CD14-positive monocyte (primary cell): ENCODE measurements at regions not wholly inside any gene's neighbourhood (a gene's known extent, or its start where the extent isn't known, plus 50 kb on each side); places are given as distances from the start of the nearest gene placed in this dataset.

Experiments used
- DNase-seq, 3 donors: peaks; one replicate each; pipeline ENCODE4 v3.0.0-alpha.2; 2011 to 2022
- H2AFZ ChIP-seq: 2 replicates; pipeline ENCODE4 v1.6.0; 2012; ENCODE audit warnings: mild to moderate bottlenecking, low read depth, low read length, inconsistent platforms; ENCODE audit not compliant: insufficient read depth, poor library complexity, severe bottlenecking
- H3K27ac ChIP-seq, 2 donors: 1 replicate in 1 of 2; 2 replicates in 1 of 2; pipeline ENCODE4 v1.5.1; 2012 to 2013; ENCODE audit warnings: low read length in 2 of 2, control low read depth in 1 of 2, inconsistent platforms in 1 of 2, low read depth in 1 of 2, mild to moderate bottlenecking in 1 of 2
- H3K27me3 ChIP-seq, 2 donors: one replicate each; pipeline versions ENCODE4 v1.6.0 to v1.6.1; 2011 to 2013; ENCODE audit warnings: low read length in 2 of 2; ENCODE audit not compliant: control insufficient read depth in 2 of 2, insufficient read depth in 2 of 2
- H3K36me3 ChIP-seq, 2 donors: replicated peaks in 1 of 2; 1 replicate in 1 of 2; 2 replicates in 1 of 2; pipeline versions ENCODE4 v1.5.1 to v1.6.1; 2012 to 2013; ENCODE audit warnings: low read length in 2 of 2, control low read depth in 1 of 2, inconsistent platforms in 1 of 2, mild to moderate bottlenecking in 1 of 2; ENCODE audit not compliant: insufficient read depth in 2 of 2, control insufficient read depth in 1 of 2
- H3K4me1 ChIP-seq, 2 donors: 1 replicate in 1 of 2; 2 replicates in 1 of 2; pipeline versions ENCODE4 v1.5.1 to v1.6.1; 2012 to 2013; ENCODE audit warnings: low read length in 2 of 2, control low read depth in 1 of 2, inconsistent platforms in 1 of 2, mild to moderate bottlenecking in 1 of 2, moderate library complexity in 1 of 2; ENCODE audit not compliant: insufficient read depth in 2 of 2, control insufficient read depth in 1 of 2
- H3K4me2 ChIP-seq: replicated peaks from 2 replicates; pipeline ENCODE3; 2012; ENCODE audit warnings: low read length, moderate library complexity, mild to moderate bottlenecking; ENCODE audit not compliant: poor library complexity, severe bottlenecking; ENCODE audit errors: extremely low read depth
- H3K4me3 ChIP-seq, 3 experiments: fragments of 200-600 bp in 1 of 3; sonication (generic) in 1 of 3; replicated peaks in 1 of 3; 1 replicate in 2 of 3; 2 replicates in 1 of 3; pipeline ENCODE4 v1.5.1; 2011 to 2013; ENCODE audit warnings: low read length in 3 of 3, mild to moderate bottlenecking in 3 of 3, control low read depth in 2 of 3, low read depth in 2 of 3, inconsistent platforms in 1 of 3, moderate library complexity in 1 of 3
- H3K79me2 ChIP-seq: 2 replicates; pipeline ENCODE4 v1.6.0; 2012; ENCODE audit warnings: mild to moderate bottlenecking, control low read depth, inconsistent platforms, low read length, moderate library complexity; ENCODE audit not compliant: insufficient read depth
- H3K9ac ChIP-seq: 2 replicates; pipeline ENCODE4 v1.6.0; 2017; ENCODE audit warnings: low read length, mild to moderate bottlenecking; ENCODE audit not compliant: insufficient read depth, poor library complexity, severe bottlenecking
- H3K9me3 ChIP-seq, 2 donors: replicated peaks in 1 of 2; 1 replicate in 1 of 2; 2 replicates in 1 of 2; pipeline versions ENCODE4 v1.5.1 to v1.6.1; 2012 to 2013; ENCODE audit warnings: low read length in 2 of 2, control low read depth in 1 of 2; ENCODE audit not compliant: control insufficient read depth in 1 of 2, insufficient read depth in 1 of 2
- H4K20me1 ChIP-seq: 2 replicates; pipeline ENCODE4 v1.6.0; 2012; ENCODE audit warnings: mild to moderate bottlenecking, low read length, control low read depth, moderate library complexity; ENCODE audit not compliant: insufficient read depth
- H3K27ac Mint-ChIP-seq, 7 donors: one replicate each; pipeline ENCODE4 v1.8.0; 2020; ENCODE audit warnings: mild to moderate bottlenecking in 7 of 7, mixed read lengths in 7 of 7, moderate library complexity in 6 of 7, inconsistent platforms in 2 of 7
- H3K27me3 Mint-ChIP-seq, 3 donors: one replicate each; pipeline ENCODE4 v1.8.0; 2021 to 2022; ENCODE audit warnings: low read depth in 3 of 3, mild to moderate bottlenecking in 3 of 3, mixed read lengths in 3 of 3, moderate library complexity in 3 of 3, inconsistent platforms in 1 of 3
- H3K36me3 Mint-ChIP-seq, 2 donors: one replicate each; pipeline ENCODE4 v1.8.0; 2020; ENCODE audit warnings: mixed read lengths in 2 of 2, inconsistent platforms in 1 of 2, mild to moderate bottlenecking in 1 of 2
- H3K4me1 Mint-ChIP-seq: one replicate; pipeline ENCODE4 v1.8.0; 2020; ENCODE audit warnings: mild to moderate bottlenecking, mixed read lengths
- H3K4me3 Mint-ChIP-seq, 2 donors: one replicate each; pipeline ENCODE4 v1.8.0; 2020; ENCODE audit warnings: mild to moderate bottlenecking in 2 of 2, mixed read lengths in 2 of 2, moderate library complexity in 1 of 2
- H3K9me3 Mint-ChIP-seq, 7 donors: one replicate each; pipeline ENCODE4 v1.8.0; 2020 to 2022; ENCODE audit warnings: mixed read lengths in 7 of 7, mild to moderate bottlenecking in 6 of 7, moderate library complexity in 6 of 7, inconsistent platforms in 2 of 7
- CTCF ChIP-seq: fragments of 200-600 bp; IDR thresholded peaks from one replicate; pipeline ENCODE4 v1.8.0; 2022; ENCODE audit warnings: antibody characterized with exemption, mild to moderate bottlenecking
- WGBS: methylation state at CpG from one replicate; pipeline ENCODE4 v1.1.5; 2013; ENCODE audit warnings: missing lambda C conversion rate; ENCODE audit not compliant: insufficient coverage; 5-methylcytosine and 5-hydroxymethylcytosine counted together
- intact Hi-C, 2 donors: fragments of 100-400 bp; cut with micrococcal nuclease; formaldehyde crosslinking; loops; one replicate each; pipeline versions ENCODE4 v1.15.0 to v1.15.1; 2023

- H3K36me3 Mint-ChIP-seq = no peaks in the 10 kb centered on the region
- Histone ChIP-seq H3K36me3 (no peaks in the 10 kb centered on the region), H3K4me2 (no peak overlapping the region), H3K27me3 (no peaks in the 10 kb centered on the region), H3K4me1 (peaks cover 28 to 30% of the 10 kb centered on the region in 2 donors), H3K4me3 (no peak overlapping the region), H3K9ac (no peak overlapping the region), H3K9me3 (no peaks in the 10 kb centered on the region), H4K20me1 (no peaks in the 10 kb centered on the region), H3K79me2 (no peaks in the 10 kb centered on the region), H3K27ac (no peak overlapping the region), H2AFZ (no peak overlapping the region)
- no peak overlapping the region for H3K4me3 Mint-ChIP-seq
- 60% methylated on average over 1 of the region's 2 CpGs for WGBS
- peak overlapping the region in 1 of 7 donors; percentile 38 for H3K27ac Mint-ChIP-seq
- intact Hi-C loops = loop anchor here in 1 of 2 donors (2.0 to 5.0 kb wide), 2 partner anchors 23 to 64 kb away; no protein-coding TSS in a partner anchor
- peaks cover 0 to 10% (median 3%) of the 10 kb centered on the region in 3 donors for H3K27me3 Mint-ChIP-seq
- DNase-seq = no peak
- H3K4me1 Mint-ChIP-seq = peaks cover 51% of the 10 kb centered on the region
- H3K9me3 Mint-ChIP-seq = no peaks in the 10 kb centered on the region
- no peak for TF ChIP-seq CTCF
Observed at GRCh38 chr6:109301418-109301817, 80.8 kb downstream of the CD164 start.

- H3K36me3 Mint-ChIP-seq = no peaks in the 10 kb centered on the region
- Histone ChIP-seq H4K20me1 (no peaks in the 10 kb centered on the region), H2AFZ (no peak overlapping the region), H3K9ac (no peak overlapping the region), H3K27ac (no peak overlapping the region), H3K4me3 (no peak overlapping the region), H3K9me3 (no peaks in the 10 kb centered on the region), H3K4me1 (peaks cover 28 to 30% of the 10 kb centered on the region in 2 donors), H3K79me2 (no peaks in the 10 kb centered on the region), H3K36me3 (no peaks in the 10 kb centered on the region), H3K27me3 (no peaks in the 10 kb centered on the region), H3K4me2 (no peak overlapping the region)
- H3K4me3 Mint-ChIP-seq = no peak overlapping the region
- no peak for DNase-seq
- H3K9me3 Mint-ChIP-seq = no peaks in the 10 kb centered on the region
- no peak for TF ChIP-seq CTCF
- H3K27ac Mint-ChIP-seq = no peak overlapping the region
- no CpG with 5 or more reads among the region's 1 CpG for WGBS
- intact Hi-C loops = loop anchor here in 1 of 2 donors (2.0 to 5.0 kb wide), 2 partner anchors 24 to 64 kb away; no protein-coding TSS in a partner anchor
- H3K27me3 Mint-ChIP-seq = peaks cover 0 to 6% (median 4%) of the 10 kb centered on the region in 3 donors
- peaks cover 52% of the 10 kb centered on the region for H3K4me1 Mint-ChIP-seq
Observed at GRCh38 chr6:109300874-109301273, 81.4 kb downstream of the CD164 start.
